ENCODE measurements at regions not wholly inside any gene's neighbourhood (a gene's known extent, or its start where the extent isn't known, plus 50 kb on each side); places are given as distances from the start of the nearest gene placed in this dataset.

GRCh38 chr1:25055961-25056360 lies 125.9 kb upstream of the RUNX3 start:
- DNase-seq (ENCODE audit: low read depth in 2 of 2), result no peak

DNA sequence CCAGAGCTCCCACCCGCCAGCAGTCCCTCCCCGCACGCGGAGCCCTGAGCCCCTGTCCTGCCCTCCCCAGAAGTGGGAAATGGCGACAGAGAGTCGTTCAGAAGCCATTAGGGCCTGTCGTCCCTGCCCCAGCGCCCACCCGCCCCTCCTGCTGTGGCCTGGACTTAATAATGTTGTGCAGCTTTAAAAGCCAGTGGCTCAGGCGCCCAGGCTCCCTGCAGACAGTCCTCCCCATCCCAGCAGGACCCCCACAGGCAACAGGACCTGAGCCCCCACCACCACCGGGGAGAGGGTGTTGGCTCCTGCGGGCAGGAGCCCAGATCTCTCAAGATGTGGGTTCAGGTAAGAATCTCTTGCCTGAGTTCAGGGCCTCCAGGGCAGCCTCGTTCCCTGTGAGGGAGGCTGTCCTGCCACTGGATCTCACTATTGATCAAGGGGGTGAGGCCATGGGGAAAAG lies 125.3 kb upstream of the RUNX3 start:
- DNase-seq (ENCODE audit: low read depth in 2 of 2), result no peak

- no peak for DNase-seq (ENCODE audit: low read depth in 2 of 2)
Measured at GRCh38 chr1:25054526-25055323, 124.6 kb upstream of the RUNX3 start.

- DNase-seq (ENCODE audit: low read depth in 2 of 2), result no peak
Measured at GRCh38 chr1:25053576-25054250, 123.6 kb upstream of the RUNX3 start.

- no peak for DNase-seq (ENCODE audit: low read depth in 2 of 2)
Measured at GRCh38 chr1:25051906-25052305, 121.8 kb upstream of the RUNX3 start.

DNA sequence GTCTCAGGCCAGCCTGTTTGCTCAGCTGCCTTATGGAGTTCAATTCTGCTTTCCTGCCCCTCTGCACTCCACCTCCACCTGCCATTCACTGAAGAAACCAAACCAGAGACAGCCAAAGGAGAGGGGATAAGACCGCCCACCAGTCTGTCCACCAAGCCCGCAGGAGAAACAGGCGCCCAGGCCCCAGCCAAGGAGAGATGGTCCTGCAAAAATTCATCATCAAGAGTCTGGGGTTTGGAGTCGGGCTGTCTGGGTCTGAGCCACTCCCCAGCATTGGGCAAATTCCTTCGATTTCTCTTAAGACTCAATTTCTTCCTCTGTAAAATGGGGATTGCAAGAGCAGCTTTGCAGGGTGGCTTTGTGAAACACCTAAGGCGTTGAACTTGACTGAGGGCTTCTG lies 121.4 kb upstream of the RUNX3 start:
- DNase-seq (ENCODE audit: low read depth in 2 of 2), result no peak

DNA sequence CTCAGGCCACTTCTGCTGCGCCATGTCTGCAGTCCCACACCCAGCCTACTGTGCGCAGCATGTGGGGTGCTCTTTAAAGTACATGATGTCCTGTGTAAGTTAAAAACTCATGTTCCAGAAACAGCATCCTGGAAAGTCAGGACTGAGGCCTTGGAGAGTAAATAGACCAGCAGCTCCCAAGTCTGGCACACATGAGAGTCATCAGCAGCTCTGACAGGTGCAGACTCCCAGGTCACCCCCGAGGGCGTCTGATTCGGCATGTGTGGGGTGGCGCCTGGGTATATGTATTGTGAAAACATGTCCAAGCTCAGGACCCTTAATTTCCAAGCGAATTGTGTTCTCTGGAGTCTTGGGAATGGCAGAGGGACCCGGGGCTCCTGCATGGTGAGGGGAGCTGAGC lies 120.1 kb upstream of the RUNX3 start:
- DNase-seq (ENCODE audit: low read depth in 2 of 2), result no peak

- DNase-seq (ENCODE audit: low read depth in 2 of 2), result no peak
Measured at GRCh38 chr1:25049190-25049589, 119.1 kb upstream of the RUNX3 start.

DNA sequence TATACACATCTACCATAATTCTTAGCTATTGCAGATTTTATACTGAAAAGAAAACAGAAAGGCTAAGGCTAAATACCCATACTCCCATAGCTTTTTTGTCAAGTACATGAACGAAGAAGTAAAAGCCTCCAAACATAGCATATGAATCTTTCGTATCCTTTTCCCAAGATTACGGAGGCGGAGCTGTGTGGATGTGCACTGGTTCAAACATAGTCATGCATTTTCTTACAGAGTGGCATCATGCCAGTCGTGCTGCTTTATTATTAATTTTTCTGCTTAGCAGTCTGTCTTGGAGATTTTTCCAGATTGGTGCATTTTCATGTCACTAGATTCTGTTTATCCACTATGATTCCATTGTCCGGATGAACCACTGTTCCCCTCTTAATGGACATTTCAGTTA lies 118.7 kb upstream of the RUNX3 start:
- DNase-seq (ENCODE audit: low read depth in 2 of 2), result no peak

DNA sequence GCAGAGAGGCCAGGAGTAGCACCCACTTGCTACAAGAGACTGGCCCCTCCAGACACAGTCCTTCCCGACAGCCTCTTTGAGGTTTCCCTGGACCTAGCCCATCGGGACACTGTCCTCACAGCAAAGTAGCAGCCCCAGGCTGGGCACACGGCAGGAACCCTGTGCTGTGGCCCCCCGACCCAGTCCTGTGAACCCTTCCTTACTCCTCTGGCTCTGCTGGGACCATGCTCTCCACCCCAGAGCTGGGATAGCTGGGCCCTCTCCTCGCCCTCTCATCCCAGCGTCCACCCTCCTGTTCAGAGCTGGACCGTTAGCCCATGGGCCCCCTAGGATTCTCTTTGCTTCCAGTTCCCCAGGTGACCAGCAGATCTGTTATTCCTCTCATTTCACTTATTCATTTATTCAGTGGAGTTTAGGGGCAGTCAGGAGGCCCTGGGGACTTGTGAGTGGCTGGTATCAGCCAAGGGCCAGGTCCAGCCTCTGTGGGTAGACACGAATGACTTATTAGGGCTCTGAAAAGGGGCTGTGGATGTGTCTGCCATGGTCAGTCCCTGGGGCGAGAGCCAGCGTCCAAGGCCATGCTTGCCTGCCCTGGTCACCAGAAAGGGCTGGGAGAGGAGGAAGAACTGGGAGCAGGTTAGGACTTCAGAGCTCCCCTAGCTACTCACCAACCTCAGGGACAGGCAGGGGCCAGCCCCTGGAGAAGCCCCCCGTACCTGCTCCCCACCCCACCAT lies 117.6 kb upstream of the RUNX3 start:
- DNase-seq (ENCODE audit: low read depth in 2 of 2), result no peak

- DNase-seq (ENCODE audit: low read depth in 2 of 2), result no peak
Measured at GRCh38 chr1:25046194-25046532, 116.1 kb upstream of the RUNX3 start.

DNA sequence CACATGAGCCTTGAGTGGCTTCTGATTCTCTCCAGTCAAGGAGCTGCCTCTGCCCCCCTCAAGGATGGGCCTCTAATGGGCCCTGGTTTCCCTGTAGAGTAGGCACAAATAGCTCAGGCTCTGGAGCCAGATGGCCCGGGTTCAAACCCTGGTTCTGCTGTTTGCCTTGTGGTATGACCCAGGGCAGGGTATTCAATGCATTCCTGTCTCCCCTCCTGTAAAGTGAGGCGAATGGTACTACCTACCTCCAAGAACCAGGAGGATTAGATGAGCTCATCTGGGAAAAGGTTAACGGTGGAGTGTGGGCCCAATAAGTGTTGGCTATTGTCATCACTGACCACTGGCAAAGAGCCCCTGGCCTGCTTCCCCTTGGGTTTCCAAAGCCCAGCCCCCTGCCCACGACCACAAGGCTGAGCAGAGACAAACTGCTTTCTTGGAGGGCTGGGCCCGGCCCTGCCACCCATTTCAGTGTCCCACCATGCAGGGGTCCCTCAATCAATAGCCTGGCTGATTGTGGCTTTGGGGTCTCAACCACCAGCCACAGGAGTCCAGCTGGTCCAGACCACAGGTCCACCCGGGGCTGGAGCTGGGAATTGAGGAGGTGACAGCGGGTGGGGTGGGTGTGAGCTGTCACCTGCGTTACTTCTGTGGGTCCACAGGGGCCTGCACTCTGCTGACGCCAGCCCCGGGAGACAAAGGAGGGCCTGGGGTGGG lies 115.6 kb upstream of the RUNX3 start:
- DNase-seq (ENCODE audit: low read depth in 2 of 2), result no peak

DNA sequence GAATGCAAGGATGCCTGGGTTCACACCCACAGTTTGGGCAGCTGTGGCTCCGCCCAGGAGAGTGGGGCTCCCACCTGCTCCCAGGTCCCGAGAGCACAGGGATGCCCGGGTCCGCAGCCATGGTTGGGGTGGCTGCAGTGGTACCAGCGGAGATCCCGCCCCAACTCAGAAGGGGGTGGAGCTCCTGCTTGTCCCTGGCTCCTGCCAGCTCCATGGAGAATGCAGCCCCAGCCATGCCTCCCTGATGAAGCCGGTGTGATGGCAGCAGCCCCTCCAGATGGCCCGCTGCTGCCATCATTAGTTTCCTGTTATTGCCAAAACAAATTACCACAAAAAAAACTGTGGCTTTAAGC lies 113.1 kb upstream of the RUNX3 start:
- DNase-seq (ENCODE audit: low read depth in 2 of 2), result no peak

- no peak for DNase-seq (ENCODE audit: low read depth in 2 of 2)
Measured at GRCh38 chr1:25042331-25043227, 112.5 kb upstream of the RUNX3 start.

- no peak for DNase-seq (ENCODE audit: low read depth in 2 of 2)
Measured at GRCh38 chr1:25041916-25042315, 111.8 kb upstream of the RUNX3 start.

GRCh38 chr1:25040122-25040685 lies 110.1 kb upstream of the RUNX3 start:
- no peak for DNase-seq (ENCODE audit: low read depth in 2 of 2)

DNA sequence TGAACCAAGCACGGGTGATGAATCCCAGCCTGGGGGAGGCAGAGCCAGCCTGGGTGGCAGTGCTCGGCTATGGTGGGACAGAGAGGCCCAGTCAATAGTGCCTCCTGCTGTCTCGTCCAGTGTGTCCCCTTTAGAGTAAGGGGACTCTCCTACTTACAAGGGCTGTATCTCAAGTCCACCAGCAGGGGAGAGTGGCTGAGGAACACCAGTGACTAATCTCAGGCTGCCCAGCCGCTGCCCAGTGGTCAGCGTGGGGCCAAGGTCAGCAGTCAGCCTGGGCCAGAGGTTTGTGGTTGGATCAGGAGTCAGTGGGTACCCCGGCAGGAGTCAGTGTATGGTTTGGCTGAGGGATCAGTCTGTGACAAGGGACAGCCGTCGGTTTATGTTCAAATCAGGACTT lies 109.2 kb upstream of the RUNX3 start:
- DNase-seq (ENCODE audit: low read depth in 2 of 2), result no peak

- no peak for DNase-seq (ENCODE audit: low read depth in 2 of 2)
Measured at GRCh38 chr1:25038699-25039098, 108.6 kb upstream of the RUNX3 start.

DNA sequence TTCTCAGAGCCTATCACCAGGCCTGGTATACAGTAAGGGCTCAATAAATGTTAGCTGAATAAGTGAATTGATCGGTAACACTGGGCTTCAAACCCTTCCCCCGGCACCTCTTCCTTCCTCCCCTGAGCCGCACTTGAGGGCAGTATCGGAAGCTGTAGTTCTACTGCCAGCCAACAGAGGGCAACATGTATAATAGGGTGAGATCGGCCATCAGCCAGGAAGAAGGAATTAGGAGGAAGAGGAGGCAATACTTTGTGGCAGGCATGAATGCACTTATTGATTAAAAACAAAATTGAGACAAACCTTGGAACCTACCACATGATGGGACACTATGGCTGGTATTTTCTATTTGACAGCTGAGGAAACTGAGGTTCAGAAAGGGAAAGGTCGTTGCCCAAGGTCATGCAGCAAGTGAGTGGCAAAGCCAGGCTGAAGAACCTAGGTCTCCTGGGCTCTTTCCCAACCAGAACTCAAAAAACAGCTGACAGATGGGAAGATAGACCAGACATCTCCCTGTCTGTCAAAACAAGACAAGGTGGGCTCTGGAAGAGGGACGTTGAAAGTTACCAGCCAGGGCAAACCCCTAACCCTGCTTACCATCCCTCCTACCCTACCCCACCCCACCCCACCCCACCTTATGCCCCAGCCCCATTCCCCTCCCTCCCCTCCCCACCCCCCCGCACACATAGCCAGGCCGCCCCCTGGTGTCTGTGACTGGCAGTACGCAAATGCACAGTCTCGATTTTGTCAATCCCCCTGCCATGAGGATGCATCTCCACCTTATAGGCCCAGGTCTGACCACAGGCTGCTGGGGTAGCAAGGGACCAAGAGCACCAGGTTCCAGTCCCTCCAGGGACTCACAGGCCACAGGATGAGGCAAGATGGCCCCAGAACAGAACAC lies 107.3 kb upstream of the RUNX3 start:
- DNase-seq (ENCODE audit: low read depth in 2 of 2), result peak; percentile 29 to 50

DNA sequence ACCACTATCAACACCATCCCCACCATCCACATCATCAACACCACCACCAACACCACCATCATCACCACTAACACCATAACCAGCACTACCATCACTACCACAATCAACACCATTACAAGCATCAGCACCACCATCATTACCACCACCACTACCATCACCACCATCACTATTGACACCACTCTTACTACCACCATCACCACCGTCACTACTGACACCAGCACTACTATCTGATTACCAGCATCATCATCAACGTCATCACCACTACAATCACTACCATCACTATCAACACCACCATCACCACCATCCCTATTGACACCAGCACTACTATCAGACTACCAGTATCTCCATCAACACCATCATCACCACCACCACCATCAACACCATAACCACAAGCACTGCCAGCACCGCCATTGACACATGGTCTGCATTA lies 106.1 kb upstream of the RUNX3 start:
- no peak for DNase-seq (ENCODE audit: low read depth in 2 of 2)
